ENCODE measurements at regions not wholly inside any gene's neighbourhood (a gene's known extent, or its start where the extent isn't known, plus 50 kb on each side); places are given as distances from the start of the nearest gene placed in this dataset.
"Not testable (repeated sequence)": the region's sequence is repeated elsewhere in the genome, so short reads cannot be mapped to it uniquely, and the experiment has no call there.

GRCh38 chr2:121818546-121818945 lies 63.1 kb downstream of the TSN start:
- DNase-seq, result no peak

DNA sequence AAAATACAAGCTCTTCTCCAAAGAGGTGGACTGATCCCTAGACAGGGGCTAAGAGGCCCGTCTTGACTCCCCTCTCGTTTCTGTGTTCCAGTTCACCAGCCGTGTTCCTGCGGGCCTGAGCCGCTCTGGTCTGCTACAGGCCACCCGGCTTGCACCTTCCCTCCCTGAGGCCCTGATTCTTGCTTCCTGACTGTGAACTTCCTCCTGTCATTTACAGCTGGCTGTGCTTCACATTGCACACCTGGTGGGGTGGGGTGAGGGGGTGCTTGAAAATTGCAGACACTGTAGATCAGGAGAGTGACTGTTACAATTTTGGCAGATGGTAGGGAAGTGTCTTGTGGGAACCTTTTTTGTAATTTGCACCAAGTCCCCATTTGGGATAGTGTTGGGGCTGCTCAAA lies 64.4 kb downstream of the TSN start:
- no peak for DNase-seq

GRCh38 chr2:121821476-121822158 lies 66.2 kb downstream of the TSN start:
- DNase-seq, result no peak

DNA sequence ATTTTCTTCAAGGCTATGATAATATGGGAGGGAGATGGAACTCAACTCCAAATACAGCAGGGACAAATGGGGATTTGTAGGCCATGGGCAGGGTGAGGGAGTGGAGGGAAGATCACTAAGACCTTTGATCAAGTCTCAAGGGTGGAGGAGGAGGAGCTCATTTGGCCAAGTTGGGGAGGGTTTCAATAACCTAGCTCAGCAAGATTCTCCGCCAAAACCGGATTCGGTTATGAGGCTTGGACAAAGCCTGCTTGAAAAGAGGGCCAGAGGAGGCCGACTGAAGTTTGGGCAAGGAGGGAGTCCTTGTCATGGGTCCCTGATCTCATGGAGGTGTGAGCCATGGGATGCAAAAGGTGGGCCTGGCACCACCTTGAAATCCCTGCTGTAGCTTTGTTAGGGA lies 68.8 kb downstream of the TSN start:
- no peak for DNase-seq

GRCh38 chr2:121825003-121825950 lies 69.8 kb downstream of the TSN start:
- no peak for DNase-seq

DNA sequence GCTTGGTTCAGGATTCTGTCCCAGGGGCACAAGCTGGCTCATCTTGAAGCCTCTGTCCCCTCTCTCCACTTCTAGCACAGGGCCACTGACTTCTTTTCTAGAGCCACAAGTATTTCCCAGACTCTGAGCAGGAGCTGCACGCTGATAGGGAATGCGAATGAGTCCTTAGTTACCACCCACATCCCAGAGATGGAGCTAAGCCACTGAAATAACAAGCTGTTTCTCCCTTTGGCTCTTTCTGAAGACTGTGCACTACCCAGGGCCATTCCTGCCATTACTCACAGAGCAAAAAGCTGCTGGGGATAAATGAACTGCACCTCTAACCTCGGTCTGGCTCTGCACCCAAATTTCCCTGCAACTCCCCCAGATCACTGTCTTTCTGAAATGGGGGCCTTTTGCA lies 70.6 kb downstream of the TSN start:
- DNase-seq, result no peak

DNA sequence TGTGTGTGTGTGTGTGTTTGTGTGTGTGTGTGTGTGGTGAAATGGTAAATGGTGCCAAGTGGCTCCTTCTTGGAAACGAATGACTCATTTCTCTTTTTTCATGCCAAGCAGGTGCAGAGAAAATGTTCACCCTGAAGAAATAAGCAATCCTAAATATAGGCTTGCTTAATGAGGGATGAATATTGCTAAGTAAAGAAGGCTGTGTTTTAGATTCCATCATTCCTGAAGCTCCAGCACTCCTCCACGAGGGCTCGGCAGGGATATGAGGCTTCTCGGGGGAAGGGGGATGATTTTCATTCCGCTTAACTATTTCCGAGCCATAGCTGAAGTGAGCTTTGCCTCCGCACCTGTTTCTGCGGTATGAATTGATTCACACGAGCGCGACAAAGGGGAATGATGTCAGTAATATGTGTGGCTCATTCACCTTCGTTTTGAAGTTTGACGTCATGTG lies 72.9 kb downstream of the TSN start:
- DNase-seq, result no peak

DNA sequence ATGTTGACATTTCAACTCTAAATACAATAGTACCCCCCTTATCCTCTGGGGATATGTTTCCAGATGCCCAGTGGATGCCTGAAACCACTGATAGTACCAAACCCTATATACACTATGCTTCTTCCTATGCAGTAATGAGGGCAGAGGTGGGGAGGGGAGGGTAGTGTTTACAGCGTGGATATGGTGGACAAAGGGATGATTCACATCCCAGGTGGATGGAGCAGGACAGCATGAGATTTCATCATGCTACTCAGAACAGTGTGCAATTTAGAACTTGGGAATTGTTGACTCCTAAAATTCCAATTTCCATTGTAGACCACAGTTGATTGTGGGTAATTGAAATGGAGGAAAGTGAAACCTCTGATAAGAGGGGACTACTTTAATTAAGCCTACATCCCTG lies 75.4 kb downstream of the TSN start:
- DNase-seq, result no peak

DNA sequence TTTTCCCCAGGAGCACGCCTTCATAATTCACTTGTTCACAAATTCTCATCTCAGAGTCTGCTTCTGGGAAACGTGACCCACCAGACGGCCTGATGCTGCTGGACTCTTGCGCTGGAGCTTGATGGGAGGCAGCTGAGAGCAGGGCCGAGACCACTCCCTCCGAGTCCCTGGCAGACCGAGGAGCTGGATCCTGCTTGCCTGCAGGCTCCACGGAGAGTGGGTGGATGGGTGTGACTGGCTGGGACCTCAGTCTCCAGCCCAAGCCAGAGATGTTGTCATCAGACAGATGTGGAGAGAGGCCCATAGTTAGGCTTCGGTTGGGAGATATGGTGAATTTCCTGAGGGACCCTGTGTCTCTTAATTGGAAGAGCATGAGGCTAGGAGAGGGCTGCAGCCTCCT lies 76.4 kb downstream of the TSN start:
- DNase-seq, result no peak

DNA sequence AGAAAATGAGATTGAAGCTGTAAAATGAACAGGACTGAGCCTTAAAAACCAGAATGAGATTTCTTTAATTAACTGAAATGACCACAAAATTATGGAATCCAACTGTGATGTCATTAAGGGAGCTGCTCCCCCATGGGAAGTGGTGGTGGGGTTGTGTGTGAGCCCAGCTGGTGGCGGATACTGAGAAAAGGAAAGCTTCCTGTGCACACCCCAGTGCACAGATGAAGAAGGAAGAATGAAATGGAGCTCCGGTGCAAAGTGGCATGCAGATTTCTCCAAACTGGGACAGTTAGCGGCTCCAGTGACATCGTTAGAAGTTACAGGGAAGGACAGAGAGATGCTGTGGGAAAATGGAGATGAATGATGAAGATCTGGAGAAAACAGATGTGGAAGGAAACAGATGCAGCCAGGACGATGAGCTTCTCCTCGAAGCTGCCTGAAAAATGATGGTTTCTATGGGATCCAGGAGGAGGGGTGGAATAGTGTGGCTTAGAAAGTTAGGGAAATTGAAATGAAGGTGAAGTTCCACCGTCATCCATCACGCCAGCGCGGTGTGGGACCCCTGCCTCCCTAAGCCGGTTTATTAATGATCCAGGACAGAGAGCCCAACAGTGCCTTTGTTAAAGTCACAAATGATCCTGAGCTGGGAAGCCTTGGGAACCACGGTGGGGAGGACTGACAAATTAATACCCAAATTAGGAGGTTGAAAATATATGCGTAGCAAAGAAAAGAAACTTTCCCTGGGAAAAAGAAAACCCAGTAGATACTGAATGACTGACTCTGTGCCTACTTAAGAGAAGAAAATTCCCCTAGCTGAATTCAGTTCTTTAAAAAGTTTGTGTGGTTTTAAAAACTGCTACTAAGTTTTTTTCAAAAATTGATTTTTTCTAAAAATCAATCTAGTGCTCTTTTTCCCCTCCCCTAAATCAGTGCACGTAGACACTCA lies 77.2 kb downstream of the TSN start:
- peak; percentile 44 for DNase-seq

- DNase-seq, result peak; percentile 35
Measured at GRCh38 chr2:121833358-121833723, 77.9 kb downstream of the TSN start.

DNA sequence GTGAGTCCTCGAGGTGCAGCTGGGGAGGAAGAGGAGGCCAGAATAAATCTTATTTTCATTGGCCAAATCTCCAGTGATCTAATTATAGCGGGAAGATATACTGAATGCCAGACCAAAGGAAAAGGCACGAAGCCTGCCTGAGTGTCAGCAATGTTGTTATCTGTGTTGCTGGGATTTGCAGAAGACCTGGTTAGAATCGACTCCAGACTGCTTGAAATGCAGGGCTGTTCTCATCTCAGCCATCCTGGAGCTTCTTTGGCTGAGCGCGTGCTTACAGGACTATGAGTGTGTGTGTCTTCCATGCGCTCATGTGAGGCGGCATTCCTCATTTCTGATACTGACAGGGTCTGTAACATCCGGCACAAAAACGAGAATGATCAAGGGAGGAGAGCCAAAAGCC lies 81.2 kb downstream of the TSN start:
- no peak for DNase-seq

- no peak for DNase-seq
Measured at GRCh38 chr2:121837591-121837990, 82.1 kb downstream of the TSN start.

DNA sequence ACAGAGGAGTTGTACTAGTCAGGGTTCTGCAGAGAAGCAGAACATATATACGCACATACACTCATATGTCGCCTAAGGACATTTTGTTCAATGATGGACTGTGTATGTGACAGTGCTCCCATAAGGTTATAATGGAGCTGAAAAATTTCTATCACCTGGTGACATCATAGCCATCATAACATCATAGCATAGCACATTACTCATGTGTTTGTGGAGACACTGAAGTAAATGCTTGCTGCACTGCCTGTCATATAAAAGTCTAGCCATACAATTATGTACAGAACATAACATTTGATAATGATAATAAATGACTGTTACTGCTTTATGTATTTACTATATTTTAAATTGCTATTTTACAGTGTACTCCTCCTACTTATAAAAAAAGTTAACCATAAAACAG lies 83.1 kb downstream of the TSN start:
- DNase-seq, result no peak

DNA sequence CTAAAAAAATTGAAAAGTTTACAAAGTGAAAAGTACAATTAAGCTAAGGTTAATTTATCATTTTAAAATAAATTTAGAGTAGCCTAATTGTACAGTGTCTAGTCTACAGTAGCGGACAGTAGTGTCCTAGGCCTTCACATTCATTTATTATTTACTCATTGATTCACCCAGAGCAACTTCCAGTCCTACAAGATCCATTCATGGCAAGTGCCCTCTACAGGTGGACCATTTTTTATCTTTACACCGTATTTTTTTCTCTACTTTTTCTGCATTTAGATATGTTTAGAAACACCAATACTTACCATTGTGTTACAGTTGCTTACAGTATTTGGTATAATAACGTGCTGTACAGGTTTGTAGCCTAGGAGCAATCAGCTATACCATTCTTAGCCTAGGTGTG lies 84.1 kb downstream of the TSN start:
- no peak for DNase-seq

- DNase-seq, result no peak
Measured at GRCh38 chr2:121849236-121849635, 93.8 kb downstream of the TSN start.

- DNase-seq, result not testable (repeated sequence)
Measured at GRCh38 chr2:121853149-121853548, 97.7 kb downstream of the TSN start.

- DNase-seq, result no peak
Measured at GRCh38 chr2:121855510-121855909, 100.1 kb downstream of the TSN start.

GRCh38 chr2:121856360-121856759 lies 100.9 kb downstream of the TSN start:
- no peak for DNase-seq

GRCh38 chr2:121858369-121858768 lies 102.9 kb downstream of the TSN start:
- no peak for DNase-seq

- DNase-seq, result no peak
Measured at GRCh38 chr2:121858847-121859246, 103.4 kb downstream of the TSN start.

DNA sequence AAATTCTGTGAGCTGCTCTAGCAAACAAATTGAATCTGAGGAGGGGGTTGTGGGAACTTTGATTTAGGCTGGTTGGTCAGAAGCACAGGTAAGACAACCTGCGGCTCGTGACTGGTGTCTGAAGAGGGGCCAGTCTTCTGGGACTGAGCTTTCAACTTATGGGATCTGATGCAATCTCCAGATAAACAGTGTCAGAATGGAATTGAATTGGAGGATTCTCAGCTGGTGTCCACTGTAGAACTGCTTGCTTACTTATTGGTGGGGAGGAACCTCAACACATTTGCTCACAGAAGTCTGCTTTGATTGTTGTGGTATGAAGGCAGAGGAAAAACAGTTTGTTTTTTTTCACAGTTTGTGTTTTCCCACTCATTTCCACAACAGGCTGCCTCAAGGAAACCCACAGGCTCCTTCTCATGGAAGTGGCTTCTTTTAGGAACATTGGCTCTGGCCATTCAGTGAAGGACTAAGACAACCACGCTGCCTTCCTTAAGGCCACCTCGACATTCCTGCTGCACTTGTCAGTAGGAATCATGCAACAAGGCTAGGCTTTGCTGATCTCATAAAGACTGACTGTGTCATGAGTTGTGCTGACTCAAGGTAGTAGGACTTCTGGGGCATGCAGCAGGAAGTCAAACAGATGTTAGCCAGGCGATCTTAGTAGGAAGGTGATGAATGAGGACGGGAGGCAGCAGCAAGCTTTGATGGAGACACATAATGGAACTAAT lies 104.7 kb downstream of the TSN start:
- DNase-seq, result no peak
